ENCODE measurements at regions not wholly inside any gene's neighbourhood (a gene's known extent, or its start where the extent isn't known, plus 50 kb on each side); places are given as distances from the start of the nearest gene placed in this dataset.

GRCh38 chr5:156254196-156254595 is 72.8 kb upstream of the SGCD start:
- TF ChIP-seq EGR1 (IDR thresholded peaks at IDR 0.05; ENCODE audit: low read depth in 2 of 2) (no peak), CTCF (IDR thresholded peaks at IDR 0.05; ENCODE audit: low read depth, low read length, missing input control) (no peak), GABPA (IDR thresholded peaks at IDR 0.05 in 1 of 2, conservative IDR thresholded peaks at IDR 0.05 in 1 of 2) (no peak), FOXA1 (IDR thresholded peaks at IDR 0.05) (no peak), TAF1 (conservative IDR thresholded peaks at IDR 0.05) (no peak), HNF4G (IDR thresholded peaks at IDR 0.05) (no peak), YY1 (IDR thresholded peaks at IDR 0.05) (no peak)
- TF ChIP-seq, protein P1, sequence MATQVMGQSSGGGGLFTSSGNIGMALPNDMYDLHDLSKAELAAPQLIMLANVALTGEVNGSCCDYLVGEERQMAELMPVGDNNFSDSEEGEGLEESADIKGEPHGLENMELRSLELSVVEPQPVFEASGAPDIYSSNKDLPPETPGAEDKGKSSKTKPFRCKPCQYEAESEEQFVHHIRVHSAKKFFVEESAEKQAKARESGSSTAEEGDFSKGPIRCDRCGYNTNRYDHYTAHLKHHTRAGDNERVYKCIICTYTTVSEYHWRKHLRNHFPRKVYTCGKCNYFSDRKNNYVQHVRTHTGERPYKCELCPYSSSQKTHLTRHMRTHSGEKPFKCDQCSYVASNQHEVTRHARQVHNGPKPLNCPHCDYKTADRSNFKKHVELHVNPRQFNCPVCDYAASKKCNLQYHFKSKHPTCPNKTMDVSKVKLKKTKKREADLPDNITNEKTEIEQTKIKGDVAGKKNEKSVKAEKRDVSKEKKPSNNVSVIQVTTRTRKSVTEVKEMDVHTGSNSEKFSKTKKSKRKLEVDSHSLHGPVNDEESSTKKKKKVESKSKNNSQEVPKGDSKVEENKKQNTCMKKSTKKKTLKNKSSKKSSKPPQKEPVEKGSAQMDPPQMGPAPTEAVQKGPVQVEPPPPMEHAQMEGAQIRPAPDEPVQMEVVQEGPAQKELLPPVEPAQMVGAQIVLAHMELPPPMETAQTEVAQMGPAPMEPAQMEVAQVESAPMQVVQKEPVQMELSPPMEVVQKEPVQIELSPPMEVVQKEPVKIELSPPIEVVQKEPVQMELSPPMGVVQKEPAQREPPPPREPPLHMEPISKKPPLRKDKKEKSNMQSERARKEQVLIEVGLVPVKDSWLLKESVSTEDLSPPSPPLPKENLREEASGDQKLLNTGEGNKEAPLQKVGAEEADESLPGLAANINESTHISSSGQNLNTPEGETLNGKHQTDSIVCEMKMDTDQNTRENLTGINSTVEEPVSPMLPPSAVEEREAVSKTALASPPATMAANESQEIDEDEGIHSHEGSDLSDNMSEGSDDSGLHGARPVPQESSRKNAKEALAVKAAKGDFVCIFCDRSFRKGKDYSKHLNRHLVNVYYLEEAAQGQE (IDR thresholded peaks at IDR 0.05) = no peak
- TF ChIP-seq, protein P2, sequence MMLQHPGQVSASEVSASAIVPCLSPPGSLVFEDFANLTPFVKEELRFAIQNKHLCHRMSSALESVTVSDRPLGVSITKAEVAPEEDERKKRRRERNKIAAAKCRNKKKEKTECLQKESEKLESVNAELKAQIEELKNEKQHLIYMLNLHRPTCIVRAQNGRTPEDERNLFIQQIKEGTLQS (IDR thresholded peaks at IDR 0.05) = no peak

Data from liver (tissue), 3 donors.